HL-60 (cell line): ENCODE measurements at regions not wholly inside any gene's neighbourhood (a gene's known extent, or its start where the extent isn't known, plus 50 kb on each side); places are given as distances from the start of the nearest gene placed in this dataset.

Experiments
- DNase-seq, 2 experiments: peaks; one replicate each; pipeline ENCODE4 v3.0.0-alpha.2; 2010 to 2020; ENCODE audit warnings: low read depth in 1 of 2, low spot score in 1 of 2
- H3K27ac ChIP-seq: fragments of 250-450 bp; sonication (Bioruptor Pico); replicated peaks from 2 replicates; pipeline ENCODE4 v1.5.1; 2020; ENCODE audit warnings: mild to moderate bottlenecking, moderate library complexity
- H3K27me3 ChIP-seq: fragments of 250-450 bp; sonication (Bioruptor Pico); 2 replicates; pipeline ENCODE4 v1.5.1; 2021; ENCODE audit warnings: mild to moderate bottlenecking, moderate library complexity; ENCODE audit not compliant: insufficient read depth, poor library complexity, severe bottlenecking
- H3K4me3 ChIP-seq: replicated peaks from 2 replicates; pipeline ENCODE4 v1.5.1; 2011; ENCODE audit warnings: mild to moderate bottlenecking, control low read depth, low read length; ENCODE audit not compliant: insufficient read depth
- GABPA ChIP-seq: IDR thresholded peaks from 2 replicates; pipeline ENCODE4 v1.6.1; 2012; ENCODE audit warnings: low read depth
- POLR2AphosphoS5 ChIP-seq: IDR thresholded peaks from 2 replicates; pipeline ENCODE4 v1.6.1; 2012; ENCODE audit warnings: low read depth
- SPI1 ChIP-seq: IDR thresholded peaks from 2 replicates; pipeline ENCODE4 v1.6.1; 2012; ENCODE audit warnings: low read depth, mild to moderate bottlenecking, borderline replicate concordance
- TF ChIP-seq, protein P1 (sequence below): IDR thresholded peaks from 2 replicates; pipeline ENCODE4 v1.6.1; 2012; ENCODE audit warnings: low read depth; ENCODE audit not compliant: insufficient replicate concordance
- TF ChIP-seq, protein P2 (sequence below): IDR thresholded peaks from one replicate; pipeline ENCODE4 v1.5.1; 2011; ENCODE audit warnings: low read length, control low read depth, inconsistent platforms; ENCODE audit not compliant: insufficient read depth

DNA sequence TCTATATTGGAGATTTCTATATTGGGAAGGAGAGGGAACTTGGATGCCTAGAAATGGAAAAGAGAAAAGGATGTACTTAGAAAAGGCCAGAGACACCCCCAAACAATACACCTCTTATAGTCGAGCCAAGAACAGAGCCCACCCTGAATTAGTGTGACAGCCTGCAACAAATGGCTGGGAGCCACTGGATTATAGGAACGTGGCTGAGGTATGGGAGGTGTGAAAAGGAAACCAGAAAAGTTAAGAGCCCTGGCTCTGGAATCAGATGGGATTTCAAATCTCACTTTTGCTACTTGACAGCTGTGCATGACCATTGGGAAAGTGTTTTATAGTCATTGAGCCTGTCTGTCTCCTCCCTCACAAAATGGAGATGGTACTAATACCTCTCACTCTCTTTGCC lies 394.0 kb downstream of the ZNF521 start:
- Histone ChIP-seq H3K27ac (no peak overlapping the region), H3K27me3 (no peaks in the 10 kb centered on the region), H3K4me3 (no peak overlapping the region)
- no peak for DNase-seq
- TF ChIP-seq GABPA = no peak
- TF ChIP-seq, protein P1, sequence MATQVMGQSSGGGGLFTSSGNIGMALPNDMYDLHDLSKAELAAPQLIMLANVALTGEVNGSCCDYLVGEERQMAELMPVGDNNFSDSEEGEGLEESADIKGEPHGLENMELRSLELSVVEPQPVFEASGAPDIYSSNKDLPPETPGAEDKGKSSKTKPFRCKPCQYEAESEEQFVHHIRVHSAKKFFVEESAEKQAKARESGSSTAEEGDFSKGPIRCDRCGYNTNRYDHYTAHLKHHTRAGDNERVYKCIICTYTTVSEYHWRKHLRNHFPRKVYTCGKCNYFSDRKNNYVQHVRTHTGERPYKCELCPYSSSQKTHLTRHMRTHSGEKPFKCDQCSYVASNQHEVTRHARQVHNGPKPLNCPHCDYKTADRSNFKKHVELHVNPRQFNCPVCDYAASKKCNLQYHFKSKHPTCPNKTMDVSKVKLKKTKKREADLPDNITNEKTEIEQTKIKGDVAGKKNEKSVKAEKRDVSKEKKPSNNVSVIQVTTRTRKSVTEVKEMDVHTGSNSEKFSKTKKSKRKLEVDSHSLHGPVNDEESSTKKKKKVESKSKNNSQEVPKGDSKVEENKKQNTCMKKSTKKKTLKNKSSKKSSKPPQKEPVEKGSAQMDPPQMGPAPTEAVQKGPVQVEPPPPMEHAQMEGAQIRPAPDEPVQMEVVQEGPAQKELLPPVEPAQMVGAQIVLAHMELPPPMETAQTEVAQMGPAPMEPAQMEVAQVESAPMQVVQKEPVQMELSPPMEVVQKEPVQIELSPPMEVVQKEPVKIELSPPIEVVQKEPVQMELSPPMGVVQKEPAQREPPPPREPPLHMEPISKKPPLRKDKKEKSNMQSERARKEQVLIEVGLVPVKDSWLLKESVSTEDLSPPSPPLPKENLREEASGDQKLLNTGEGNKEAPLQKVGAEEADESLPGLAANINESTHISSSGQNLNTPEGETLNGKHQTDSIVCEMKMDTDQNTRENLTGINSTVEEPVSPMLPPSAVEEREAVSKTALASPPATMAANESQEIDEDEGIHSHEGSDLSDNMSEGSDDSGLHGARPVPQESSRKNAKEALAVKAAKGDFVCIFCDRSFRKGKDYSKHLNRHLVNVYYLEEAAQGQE = no peak
- no peak for TF ChIP-seq SPI1
- TF ChIP-seq POLR2AphosphoS5 = no peak
- TF ChIP-seq, protein P2, sequence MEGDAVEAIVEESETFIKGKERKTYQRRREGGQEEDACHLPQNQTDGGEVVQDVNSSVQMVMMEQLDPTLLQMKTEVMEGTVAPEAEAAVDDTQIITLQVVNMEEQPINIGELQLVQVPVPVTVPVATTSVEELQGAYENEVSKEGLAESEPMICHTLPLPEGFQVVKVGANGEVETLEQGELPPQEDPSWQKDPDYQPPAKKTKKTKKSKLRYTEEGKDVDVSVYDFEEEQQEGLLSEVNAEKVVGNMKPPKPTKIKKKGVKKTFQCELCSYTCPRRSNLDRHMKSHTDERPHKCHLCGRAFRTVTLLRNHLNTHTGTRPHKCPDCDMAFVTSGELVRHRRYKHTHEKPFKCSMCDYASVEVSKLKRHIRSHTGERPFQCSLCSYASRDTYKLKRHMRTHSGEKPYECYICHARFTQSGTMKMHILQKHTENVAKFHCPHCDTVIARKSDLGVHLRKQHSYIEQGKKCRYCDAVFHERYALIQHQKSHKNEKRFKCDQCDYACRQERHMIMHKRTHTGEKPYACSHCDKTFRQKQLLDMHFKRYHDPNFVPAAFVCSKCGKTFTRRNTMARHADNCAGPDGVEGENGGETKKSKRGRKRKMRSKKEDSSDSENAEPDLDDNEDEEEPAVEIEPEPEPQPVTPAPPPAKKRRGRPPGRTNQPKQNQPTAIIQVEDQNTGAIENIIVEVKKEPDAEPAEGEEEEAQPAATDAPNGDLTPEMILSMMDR = no peak

DNA sequence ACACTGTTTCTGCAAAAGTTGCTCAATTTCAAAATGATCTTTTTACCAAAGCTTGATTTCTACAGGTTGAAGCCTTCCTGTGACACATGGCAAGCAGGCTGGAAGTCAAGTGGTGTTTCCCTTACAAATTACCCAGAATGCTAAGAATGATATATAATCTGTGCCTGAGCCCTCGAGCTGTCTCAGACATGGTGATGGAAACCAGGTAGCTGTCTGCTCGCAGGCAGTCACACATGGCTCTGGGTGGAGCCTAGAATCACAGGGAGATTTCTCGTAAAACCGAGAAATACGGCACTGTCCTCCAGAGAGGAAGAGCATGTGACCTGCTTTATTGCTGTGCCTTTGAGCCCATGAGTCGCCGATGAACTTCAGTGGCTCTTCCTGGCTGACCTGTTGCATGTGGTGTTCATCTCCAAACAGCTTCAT lies 392.9 kb downstream of the ZNF521 start:
- DNase-seq = no peak
- TF ChIP-seq GABPA = no peak
- TF ChIP-seq, protein P1 = no peak
- no peak for TF ChIP-seq POLR2AphosphoS5
- TF ChIP-seq, protein P2 = no peak
- no peak for TF ChIP-seq SPI1
- H3K4me3 ChIP-seq = no peak overlapping the region
- H3K27me3 ChIP-seq = no peaks in the 10 kb centered on the region
- H3K27ac ChIP-seq = no peak overlapping the region

DNA sequence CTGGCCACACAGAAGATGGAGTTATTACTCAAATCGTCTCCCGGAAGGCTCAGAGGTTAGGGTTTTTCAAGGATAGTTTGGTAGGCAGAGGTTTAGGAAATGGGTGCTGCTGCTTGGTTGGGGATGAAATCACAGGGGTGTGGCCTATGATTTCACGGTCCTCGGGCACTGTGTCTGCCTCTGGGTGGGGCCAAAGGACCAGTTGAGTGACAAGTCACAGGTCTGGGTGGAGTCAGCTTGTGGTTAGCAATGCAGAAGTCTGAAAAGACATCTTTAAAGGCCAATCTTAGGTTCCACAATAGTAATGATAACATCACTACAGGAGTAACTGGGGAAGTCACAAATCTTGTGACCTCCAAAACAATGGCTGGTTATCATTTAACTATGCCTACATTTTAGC lies 387.8 kb downstream of the ZNF521 start:
- Histone ChIP-seq H3K27me3 (no peaks in the 10 kb centered on the region), H3K27ac (no peak overlapping the region), H3K4me3 (no peak overlapping the region)
- TF ChIP-seq POLR2AphosphoS5 = no peak
- TF ChIP-seq SPI1 = no peak
- TF ChIP-seq GABPA = no peak
- TF ChIP-seq, protein P1 = no peak
- TF ChIP-seq, protein P2 = no peak
- peak; percentile 2 to 28 for DNase-seq
